GM23338 (cell line): ENCODE measurements at regions not wholly inside any gene's neighbourhood (a gene's known extent, or its start where the extent isn't known, plus 50 kb on each side); places are given as distances from the start of the nearest gene placed in this dataset.

Source experiments
- ATAC-seq: fragments of 200-7000 bp; cut with Tn5 transposase; 3 replicates; pipeline ENCODE4 v1.9.1; 2020
- DNase-seq: peaks from one replicate; pipeline ENCODE4 v3.0.0-alpha.2; 2015; ENCODE audit warnings: low spot score
- H2AFZ ChIP-seq: fragments of 200-600 bp; sonication (generic); 2 replicates; pipeline ENCODE4 v1.8.0; 2016; ENCODE audit warnings: antibody characterized with exemption, mild to moderate bottlenecking, moderate library complexity
- H3F3A ChIP-seq: fragments of 200-600 bp; sonication (generic); replicated peaks from 2 replicates; pipeline ENCODE4 v1.8.0; 2017; ENCODE audit warnings: antibody characterized with exemption, mixed run types, low read depth
- H3K27ac ChIP-seq: fragments of 200-600 bp; sonication (generic); 2 replicates; pipeline ENCODE4 v1.6.1; 2016; ENCODE audit warnings: low read depth
- H3K27me3 ChIP-seq: fragments of 200-600 bp; sonication (generic); 2 replicates; pipeline ENCODE4 v1.8.0; 2016; ENCODE audit warnings: mild to moderate bottlenecking, mixed run types, moderate library complexity; ENCODE audit not compliant: insufficient read depth
- H3K36me3 ChIP-seq: fragments of 200-600 bp; sonication (generic); 2 replicates; pipeline ENCODE4 v1.8.0; 2016; ENCODE audit warnings: mild to moderate bottlenecking; ENCODE audit not compliant: insufficient read depth
- H3K4me1 ChIP-seq: fragments of 200-600 bp; sonication (generic); 2 replicates; pipeline ENCODE4 v1.8.0; 2016; ENCODE audit warnings: mild to moderate bottlenecking, moderate library complexity; ENCODE audit not compliant: insufficient read depth
- H3K4me2 ChIP-seq: fragments of 200-600 bp; sonication (generic); 2 replicates; pipeline ENCODE4 v1.7.1; 2017; ENCODE audit warnings: mixed run types
- H3K4me3 ChIP-seq: fragments of 200-600 bp; sonication (generic); 2 replicates; pipeline ENCODE4 v1.6.1; 2016; ENCODE audit warnings: mixed run types
- H3K79me2 ChIP-seq: fragments of 200-600 bp; sonication (generic); replicated peaks from 2 replicates; pipeline ENCODE4 v1.8.0; 2017; ENCODE audit warnings: mild to moderate bottlenecking; ENCODE audit not compliant: insufficient read depth
- H3K9me2 ChIP-seq: fragments of 200-600 bp; sonication (generic); 2 replicates; pipeline ENCODE4 v1.8.0; 2017; ENCODE audit not compliant: insufficient read depth
- H4K20me1 ChIP-seq: fragments of 200-600 bp; sonication (generic); replicated peaks from 2 replicates; pipeline ENCODE4 v1.8.0; 2017; ENCODE audit warnings: mild to moderate bottlenecking; ENCODE audit not compliant: insufficient read depth
- H3K27ac Mint-ChIP-seq: 2 replicates; pipeline ENCODE4 v1.8.0; 2020; ENCODE audit warnings: inconsistent platforms, mild to moderate bottlenecking, moderate library complexity, mixed read lengths
- H3K27me3 Mint-ChIP-seq: 3 replicates; pipeline ENCODE4 v1.8.0; 2022; ENCODE audit warnings: low read depth, mild to moderate bottlenecking, moderate library complexity, mixed read lengths, inconsistent platforms; ENCODE audit not compliant: insufficient read depth, poor library complexity
- H3K36me3 Mint-ChIP-seq: 3 replicates; pipeline ENCODE4 v1.8.0; 2021; ENCODE audit warnings: low read depth, mild to moderate bottlenecking, inconsistent platforms, moderate library complexity, mixed read lengths
- H3K4me1 Mint-ChIP-seq: 3 replicates; pipeline ENCODE4 v1.8.0; 2020; ENCODE audit warnings: mild to moderate bottlenecking, inconsistent platforms, mixed read lengths
- H3K4me3 Mint-ChIP-seq: 3 replicates; pipeline ENCODE4 v1.8.0; 2021; ENCODE audit warnings: moderate library complexity, mild to moderate bottlenecking, inconsistent platforms, mixed read lengths
- H3K9me3 Mint-ChIP-seq: 3 replicates; pipeline ENCODE4 v1.8.0; 2020; ENCODE audit warnings: moderate library complexity, mild to moderate bottlenecking, inconsistent platforms, mixed read lengths
- EZH2 ChIP-seq: fragments of 200-600 bp; sonication (generic); IDR thresholded peaks from one replicate; pipeline ENCODE4 v1.8.0; 2017; ENCODE audit warnings: antibody characterized with exemption, mild to moderate bottlenecking, low read depth; ENCODE audit not compliant: unreplicated experiment
- EZH2phosphoT487 ChIP-seq: fragments of 200-600 bp; sonication (generic); IDR thresholded peaks from one replicate; pipeline ENCODE4 v1.8.1; 2018; ENCODE audit warnings: antibody characterized with exemption; ENCODE audit not compliant: unreplicated experiment
- JUNB ChIP-seq: IDR thresholded peaks from one replicate; pipeline ENCODE4 v1.6.1; 2016; ENCODE audit warnings: antibody characterized with exemption; ENCODE audit not compliant: unreplicated experiment
- NANOG ChIP-seq: IDR thresholded peaks from 2 replicates; pipeline ENCODE4 v1.6.1; 2016; ENCODE audit warnings: antibody characterized with exemption, borderline replicate concordance
- POLR2AphosphoS5 ChIP-seq: IDR thresholded peaks from 2 replicates; pipeline ENCODE4 v1.6.1; 2016; ENCODE audit warnings: antibody characterized with exemption, low read depth
- STAT1 ChIP-seq: IDR thresholded peaks from one replicate; pipeline ENCODE4 v1.6.1; 2016; ENCODE audit warnings: antibody characterized with exemption; ENCODE audit not compliant: unreplicated experiment
- ZNF114 ChIP-seq: fragments of 250-450 bp; sonication (Bioruptor Pico); IDR thresholded peaks from 2 replicates; pipeline ENCODE4 v1.5.0; 2020; ENCODE audit warnings: mild to moderate bottlenecking, moderate library complexity
- TF ChIP-seq, protein P1 (sequence below), 2 experiments: fragments of 200-600 bp in 1 of 2; sonication (generic) in 1 of 2; conservative IDR thresholded peaks; 2 replicates each; pipeline versions ENCODE4 v1.5.1 to v1.6.1; 2016 to 2017; ENCODE audit warnings: antibody characterized with exemption in 2 of 2, low read depth in 2 of 2, mild to moderate bottlenecking in 2 of 2, moderate library complexity in 1 of 2
- TF ChIP-seq, protein P2 (sequence below): IDR thresholded peaks from one replicate; pipeline ENCODE4 v1.6.1; 2018; ENCODE audit warnings: antibody characterized with exemption; ENCODE audit not compliant: unreplicated experiment

DNA sequence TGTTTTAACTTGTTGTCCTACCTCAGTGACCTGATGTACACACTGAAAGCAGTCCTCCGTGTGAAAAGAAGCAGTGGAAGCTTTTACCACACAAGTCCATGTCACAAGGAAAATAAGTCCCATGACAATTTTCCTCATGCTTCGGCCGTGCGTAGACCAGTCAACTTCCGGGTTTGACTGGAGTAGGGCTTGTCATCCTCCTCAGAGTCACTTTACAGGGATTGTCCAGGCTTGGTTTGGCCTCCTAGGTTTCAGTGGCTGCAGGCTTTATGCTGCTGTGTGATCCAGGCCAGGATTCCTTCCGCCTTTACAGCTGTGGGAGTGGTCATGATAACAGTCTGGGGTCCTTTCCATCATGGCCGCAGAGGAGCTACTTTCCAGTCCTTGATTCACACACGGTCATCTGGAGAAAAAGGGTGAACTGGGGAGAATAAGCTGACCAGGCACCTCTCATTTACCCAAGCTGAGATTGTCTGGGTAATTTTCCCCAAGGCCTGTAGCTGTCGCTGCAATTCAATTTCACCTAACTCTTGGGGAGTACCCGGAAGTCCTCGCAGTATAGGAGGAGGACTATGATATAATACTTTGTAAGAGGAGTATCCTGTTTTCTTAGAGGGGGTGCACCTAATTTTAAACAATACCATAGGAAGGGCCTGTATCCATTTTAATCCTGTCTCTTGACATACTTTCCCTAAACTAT lies 206.1 kb upstream of the KLF8 start:
- H3K9me2 ChIP-seq: no peaks in the 10 kb centered on the region
- H4K20me1 ChIP-seq: no peaks in the 10 kb centered on the region
- no peaks in the 10 kb centered on the region for H3K4me1 ChIP-seq
- no peaks in the 10 kb centered on the region for H3K27me3 ChIP-seq
- Mint-ChIP-seq H3K4me1 (peaks cover 8% of the 10 kb centered on the region; the same call in 2 of the 3 replicates), H3K4me3 (no peak overlapping the region), H3K27me3 (no peaks in the 10 kb centered on the region), H3K9me3 (peaks cover 4% of the 10 kb centered on the region; the same call in 2 of the 3 replicates), H3K36me3 (no peaks in the 10 kb centered on the region; the same call in 2 of the 3 replicates), H3K27ac (no peak overlapping the region)
- no peaks in the 10 kb centered on the region for H3F3A ChIP-seq
- no peak overlapping the region for H2AFZ ChIP-seq
- ATAC-seq: no peak
- no peak overlapping the region for H3K4me3 ChIP-seq
- no peak overlapping the region for H3K27ac ChIP-seq
- H3K4me2 ChIP-seq: no peak overlapping the region
- no peaks in the 10 kb centered on the region for H3K79me2 ChIP-seq
- DNase-seq: no peak
- TF ChIP-seq, protein P1, sequence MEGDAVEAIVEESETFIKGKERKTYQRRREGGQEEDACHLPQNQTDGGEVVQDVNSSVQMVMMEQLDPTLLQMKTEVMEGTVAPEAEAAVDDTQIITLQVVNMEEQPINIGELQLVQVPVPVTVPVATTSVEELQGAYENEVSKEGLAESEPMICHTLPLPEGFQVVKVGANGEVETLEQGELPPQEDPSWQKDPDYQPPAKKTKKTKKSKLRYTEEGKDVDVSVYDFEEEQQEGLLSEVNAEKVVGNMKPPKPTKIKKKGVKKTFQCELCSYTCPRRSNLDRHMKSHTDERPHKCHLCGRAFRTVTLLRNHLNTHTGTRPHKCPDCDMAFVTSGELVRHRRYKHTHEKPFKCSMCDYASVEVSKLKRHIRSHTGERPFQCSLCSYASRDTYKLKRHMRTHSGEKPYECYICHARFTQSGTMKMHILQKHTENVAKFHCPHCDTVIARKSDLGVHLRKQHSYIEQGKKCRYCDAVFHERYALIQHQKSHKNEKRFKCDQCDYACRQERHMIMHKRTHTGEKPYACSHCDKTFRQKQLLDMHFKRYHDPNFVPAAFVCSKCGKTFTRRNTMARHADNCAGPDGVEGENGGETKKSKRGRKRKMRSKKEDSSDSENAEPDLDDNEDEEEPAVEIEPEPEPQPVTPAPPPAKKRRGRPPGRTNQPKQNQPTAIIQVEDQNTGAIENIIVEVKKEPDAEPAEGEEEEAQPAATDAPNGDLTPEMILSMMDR (conservative IDR thresholded peaks at IDR 0.05; ENCODE audit: low read depth in 2 of 2): 0 out of 4 replicates have a peak, but pooled peaks of 1 of the 2 experiments have one; percentile 8
- no peak for TF ChIP-seq EZH2phosphoT487
- no peaks in the 10 kb centered on the region for H3K36me3 ChIP-seq

DNA sequence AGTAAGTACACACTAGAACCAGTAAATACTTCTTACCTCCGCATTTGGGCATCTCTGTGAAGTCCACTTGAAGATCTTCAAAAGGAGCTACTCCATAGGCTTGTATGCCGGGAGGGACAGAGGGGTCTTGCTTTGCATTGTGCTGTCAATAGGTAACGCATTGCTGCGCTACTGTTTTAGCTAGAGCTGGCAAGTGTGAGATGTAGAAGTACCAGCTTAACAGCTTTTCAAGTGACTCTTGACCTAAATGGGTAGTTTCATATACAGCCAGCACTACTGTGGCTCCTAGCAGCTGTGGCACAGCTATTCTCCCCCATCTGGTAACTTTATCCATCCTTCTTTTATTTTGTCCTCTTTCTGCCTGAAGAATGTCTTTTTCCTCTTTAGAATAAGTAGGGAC lies 205.3 kb upstream of the KLF8 start:
- Mint-ChIP-seq H3K27me3 (no peaks in the 10 kb centered on the region), H3K27ac (no peak overlapping the region), H3K4me3 (no peak overlapping the region), H3K4me1 (peaks cover 8% of the 10 kb centered on the region; the same call in 2 of the 3 replicates), H3K36me3 (no peaks in the 10 kb centered on the region; the same call in 2 of the 3 replicates), H3K9me3 (peaks cover 4% of the 10 kb centered on the region; the same call in 2 of the 3 replicates)
- no peaks in the 10 kb centered on the region for H3K27me3 ChIP-seq
- no peak overlapping the region for H2AFZ ChIP-seq
- no peaks in the 10 kb centered on the region for H3F3A ChIP-seq
- H3K27ac ChIP-seq: no peak overlapping the region
- no peak overlapping the region for H3K4me3 ChIP-seq
- no peaks in the 10 kb centered on the region for H4K20me1 ChIP-seq
- H3K79me2 ChIP-seq: no peaks in the 10 kb centered on the region
- no peaks in the 10 kb centered on the region for H3K36me3 ChIP-seq
- ATAC-seq: no peak
- no peaks in the 10 kb centered on the region for H3K9me2 ChIP-seq
- H3K4me2 ChIP-seq: no peak overlapping the region
- no peaks in the 10 kb centered on the region for H3K4me1 ChIP-seq
- no peak for TF ChIP-seq POLR2AphosphoS5
- TF ChIP-seq JUNB: no peak
- TF ChIP-seq ZNF114 (CRISPR knock-in tag): no peak
- TF ChIP-seq EZH2phosphoT487: no peak
- no peak for TF ChIP-seq EZH2
- TF ChIP-seq STAT1: no peak
- DNase-seq: no peak

DNA sequence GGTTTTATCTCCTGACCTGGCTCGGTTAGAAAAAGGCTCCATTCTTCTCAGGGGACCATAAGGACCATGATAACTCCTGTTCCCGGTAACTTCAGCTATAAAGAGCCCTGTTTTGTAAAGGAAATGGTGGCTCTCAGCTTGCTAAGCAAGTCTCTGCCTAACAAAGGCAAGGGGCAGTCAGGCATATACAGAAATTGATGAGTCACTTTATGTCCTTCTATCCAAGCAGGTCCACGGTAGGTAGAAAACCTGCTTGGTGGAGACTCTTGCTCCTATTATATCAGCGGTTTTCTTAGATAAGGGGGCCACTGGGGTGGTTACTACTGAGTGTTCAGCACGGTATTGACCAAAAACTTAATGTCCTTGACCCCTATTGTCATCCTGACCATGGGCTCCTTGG lies 203.0 kb upstream of the KLF8 start:
- Histone ChIP-seq H3K27me3 (no peaks in the 10 kb centered on the region), H3K79me2 (no peaks in the 10 kb centered on the region), H3K4me1 (peaks cover 6% of the 10 kb centered on the region; the same call in 1 of the 2 replicates), H3K27ac (no peak overlapping the region), H3F3A (no peaks in the 10 kb centered on the region), H3K9me2 (no peaks in the 10 kb centered on the region), H3K4me3 (no peak overlapping the region), H3K4me2 (no peak overlapping the region), H4K20me1 (no peaks in the 10 kb centered on the region), H3K36me3 (no peaks in the 10 kb centered on the region), H2AFZ (no peak overlapping the region)
- Mint-ChIP-seq H3K27ac (no peak overlapping the region), H3K36me3 (no peaks in the 10 kb centered on the region; the same call in 2 of the 3 replicates), H3K27me3 (no peaks in the 10 kb centered on the region), H3K4me1 (peaks cover 10% of the 10 kb centered on the region; the same call in 2 of the 3 replicates), H3K4me3 (no peak overlapping the region), H3K9me3 (peaks cover 4% of the 10 kb centered on the region; the same call in 2 of the 3 replicates)
- ATAC-seq (no peak), DNase-seq (no peak)
- no peak for TF ChIP-seq NANOG
- TF ChIP-seq STAT1: no peak
- TF ChIP-seq, protein P2, sequence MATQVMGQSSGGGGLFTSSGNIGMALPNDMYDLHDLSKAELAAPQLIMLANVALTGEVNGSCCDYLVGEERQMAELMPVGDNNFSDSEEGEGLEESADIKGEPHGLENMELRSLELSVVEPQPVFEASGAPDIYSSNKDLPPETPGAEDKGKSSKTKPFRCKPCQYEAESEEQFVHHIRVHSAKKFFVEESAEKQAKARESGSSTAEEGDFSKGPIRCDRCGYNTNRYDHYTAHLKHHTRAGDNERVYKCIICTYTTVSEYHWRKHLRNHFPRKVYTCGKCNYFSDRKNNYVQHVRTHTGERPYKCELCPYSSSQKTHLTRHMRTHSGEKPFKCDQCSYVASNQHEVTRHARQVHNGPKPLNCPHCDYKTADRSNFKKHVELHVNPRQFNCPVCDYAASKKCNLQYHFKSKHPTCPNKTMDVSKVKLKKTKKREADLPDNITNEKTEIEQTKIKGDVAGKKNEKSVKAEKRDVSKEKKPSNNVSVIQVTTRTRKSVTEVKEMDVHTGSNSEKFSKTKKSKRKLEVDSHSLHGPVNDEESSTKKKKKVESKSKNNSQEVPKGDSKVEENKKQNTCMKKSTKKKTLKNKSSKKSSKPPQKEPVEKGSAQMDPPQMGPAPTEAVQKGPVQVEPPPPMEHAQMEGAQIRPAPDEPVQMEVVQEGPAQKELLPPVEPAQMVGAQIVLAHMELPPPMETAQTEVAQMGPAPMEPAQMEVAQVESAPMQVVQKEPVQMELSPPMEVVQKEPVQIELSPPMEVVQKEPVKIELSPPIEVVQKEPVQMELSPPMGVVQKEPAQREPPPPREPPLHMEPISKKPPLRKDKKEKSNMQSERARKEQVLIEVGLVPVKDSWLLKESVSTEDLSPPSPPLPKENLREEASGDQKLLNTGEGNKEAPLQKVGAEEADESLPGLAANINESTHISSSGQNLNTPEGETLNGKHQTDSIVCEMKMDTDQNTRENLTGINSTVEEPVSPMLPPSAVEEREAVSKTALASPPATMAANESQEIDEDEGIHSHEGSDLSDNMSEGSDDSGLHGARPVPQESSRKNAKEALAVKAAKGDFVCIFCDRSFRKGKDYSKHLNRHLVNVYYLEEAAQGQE: no peak
- no peak for TF ChIP-seq POLR2AphosphoS5
